Vagina (tissue), 2 donors: ENCODE measurements at regions not wholly inside any gene's neighbourhood (a gene's known extent, or its start where the extent isn't known, plus 50 kb on each side); places are given as distances from the start of the nearest gene placed in this dataset.

ENCODE experiments used
- DNase-seq, 2 donors: peaks; one replicate each; pipeline ENCODE4 v3.0.0-alpha.2; 2017; ENCODE audit errors: extremely low spot score in 2 of 2
- H3K27ac ChIP-seq: fragments of 200-600 bp; sonication (generic); one replicate; pipeline ENCODE4 v1.5.1; 2019
- H3K27me3 ChIP-seq: fragments of 200-600 bp; sonication (generic); one replicate; pipeline ENCODE4 v1.5.1; 2019
- H3K36me3 ChIP-seq, 2 donors: fragments of 200-600 bp; sonication (generic); one replicate each; pipeline ENCODE4 v1.5.1; 2017 to 2019
- H3K4me1 ChIP-seq: fragments of 200-600 bp; sonication (generic); one replicate; pipeline ENCODE4 v1.5.1; 2019
- H3K4me3 ChIP-seq, 2 donors: fragments of 200-600 bp; sonication (generic); 1 replicate in 1 of 2; 2 replicates in 1 of 2; pipeline ENCODE4 v1.5.1; 2016 to 2019
- H3K9me3 ChIP-seq: fragments of 200-600 bp; sonication (generic); one replicate; pipeline ENCODE4 v1.5.1; 2019
- CTCF ChIP-seq, 3 experiments: fragments of 450-650 bp in 2 of 3; fragments of 200-600 bp in 1 of 3; sonication (generic) in 1 of 3; IDR thresholded peaks; one replicate each; pipeline ENCODE4 v1.5.1; 2017 to 2019; ENCODE audit warnings: antibody characterized with exemption in 3 of 3, mild to moderate bottlenecking in 2 of 3, moderate library complexity in 2 of 3
- POLR2A ChIP-seq, 2 donors: fragments of 450-650 bp; IDR thresholded peaks; one replicate each; pipeline ENCODE4 v1.6.1; 2017; ENCODE audit warnings: antibody characterized with exemption in 2 of 2, mild to moderate bottlenecking in 2 of 2, moderate library complexity in 2 of 2
- POLR2AphosphoS5 ChIP-seq, 2 donors: sonication (generic); formaldehyde crosslinking; IDR thresholded peaks; one replicate each; pipeline ENCODE4 v1.9.0; 2017; ENCODE audit warnings: antibody characterized with exemption in 2 of 2, mild to moderate bottlenecking in 2 of 2, low read depth in 1 of 2; ENCODE audit not compliant: insufficient read depth in 1 of 2
- intact Hi-C: fragments of 100-400 bp; cut with DNase I; formaldehyde crosslinking; loops from one replicate; pipeline ENCODE4 v1.15.1; 2023

GRCh38 chr1:76763738-76764137 lies 103.5 kb upstream of the ST6GALNAC5 start:
- Histone ChIP-seq H3K4me3 (no peak overlapping the region), H3K4me1 (peaks cover 13% of the 10 kb centered on the region), H3K27me3 (no peaks in the 10 kb centered on the region), H3K9me3 (no peaks in the 10 kb centered on the region), H3K36me3 (no peaks in the 10 kb centered on the region), H3K27ac (peak overlapping the region; percentile 29)
- TF ChIP-seq CTCF (IDR thresholded peaks at IDR 0.05): no peak
- no peak for TF ChIP-seq POLR2A (IDR thresholded peaks at IDR 0.05)
- TF ChIP-seq POLR2AphosphoS5 (IDR thresholded peaks at IDR 0.05; ENCODE audit: insufficient read depth in 1 of 2, low read depth in 1 of 2): no peak
- intact Hi-C loops: no loop called here
- no peak for DNase-seq

- TF ChIP-seq POLR2A (IDR thresholded peaks at IDR 0.05) (no peak), POLR2AphosphoS5 (IDR thresholded peaks at IDR 0.05; ENCODE audit: insufficient read depth in 1 of 2, low read depth in 1 of 2) (no peak), CTCF (IDR thresholded peaks at IDR 0.05) (no peak)
- Histone ChIP-seq H3K4me1 (peaks cover 13% of the 10 kb centered on the region), H3K36me3 (no peaks in the 10 kb centered on the region), H3K4me3 (peak overlapping the region; percentile 31 to 50), H3K9me3 (no peaks in the 10 kb centered on the region), H3K27me3 (no peaks in the 10 kb centered on the region), H3K27ac (peak overlapping the region; percentile 65)
- intact Hi-C loops: no loop called here
- DNase-seq: no peak
Observed at GRCh38 chr1:76764638-76765454, 102.4 kb upstream of the ST6GALNAC5 start.

GRCh38 chr1:76766381-76766780 lies 100.9 kb upstream of the ST6GALNAC5 start:
- peaks cover 13% of the 10 kb centered on the region for H3K4me1 ChIP-seq
- H3K36me3 ChIP-seq: no peaks in the 10 kb centered on the region
- no peaks in the 10 kb centered on the region for H3K9me3 ChIP-seq
- DNase-seq: no peak
- H3K4me3 ChIP-seq: no peak overlapping the region
- no peak overlapping the region for H3K27ac ChIP-seq
- H3K27me3 ChIP-seq: no peaks in the 10 kb centered on the region
- intact Hi-C loops: no loop called here
- TF ChIP-seq CTCF (IDR thresholded peaks at IDR 0.05) (no peak), POLR2A (IDR thresholded peaks at IDR 0.05) (no peak), POLR2AphosphoS5 (IDR thresholded peaks at IDR 0.05; ENCODE audit: insufficient read depth in 1 of 2, low read depth in 1 of 2) (no peak)

GRCh38 chr1:76769911-76770310 lies 97.4 kb upstream of the ST6GALNAC5 start:
- intact Hi-C loops: no loop called here
- Histone ChIP-seq H3K27ac (no peak overlapping the region), H3K4me3 (no peak overlapping the region), H3K27me3 (no peaks in the 10 kb centered on the region), H3K36me3 (no peaks in the 10 kb centered on the region), H3K9me3 (no peaks in the 10 kb centered on the region), H3K4me1 (peaks cover 6% of the 10 kb centered on the region)
- TF ChIP-seq POLR2AphosphoS5 (IDR thresholded peaks at IDR 0.05; ENCODE audit: insufficient read depth in 1 of 2, low read depth in 1 of 2) (no peak), POLR2A (IDR thresholded peaks at IDR 0.05) (no peak), CTCF (IDR thresholded peaks at IDR 0.05) (no peak)
- no peak for DNase-seq

- no peaks in the 10 kb centered on the region for H3K9me3 ChIP-seq
- H3K36me3 ChIP-seq: no peaks in the 10 kb centered on the region
- no peak for TF ChIP-seq POLR2AphosphoS5 (IDR thresholded peaks at IDR 0.05; ENCODE audit: insufficient read depth in 1 of 2, low read depth in 1 of 2)
- TF ChIP-seq POLR2A (IDR thresholded peaks at IDR 0.05): no peak
- TF ChIP-seq CTCF (IDR thresholded peaks at IDR 0.05): no peak
- no peaks in the 10 kb centered on the region for H3K4me1 ChIP-seq
- no peaks in the 10 kb centered on the region for H3K27me3 ChIP-seq
- no peak overlapping the region for H3K4me3 ChIP-seq
- intact Hi-C loops: no loop called here
- DNase-seq: no peak
- no peak overlapping the region for H3K27ac ChIP-seq
Observed at GRCh38 chr1:76770979-76771378, 96.3 kb upstream of the ST6GALNAC5 start.
